Neural cell (in vitro differentiated cells): ENCODE measurements at regions not wholly inside any gene's neighbourhood (a gene's known extent, or its start where the extent isn't known, plus 50 kb on each side); places are given as distances from the start of the nearest gene placed in this dataset.

Experiments
- H2AFZ ChIP-seq: fragments of 200-600, 300-800 bp; sonication (generic), shearing (Covaris generic); 2 replicates; pipeline ENCODE4 v1.6.0; 2014; ENCODE audit warnings: low read depth, mild to moderate bottlenecking, antibody characterized with exemption, low read length, moderate library complexity
- H3F3A ChIP-seq: fragments of 200-600 bp; shearing (Covaris generic); 2 replicates; pipeline ENCODE4 v1.6.1; 2016; ENCODE audit warnings: mild to moderate bottlenecking, moderate library complexity, mixed read lengths, antibody characterized with exemption, low read length; ENCODE audit not compliant: insufficient read depth, poor library complexity, severe bottlenecking
- H3K27ac ChIP-seq: fragments of 200-600, 300-800 bp; sonication (generic), shearing (Covaris generic); 2 replicates; pipeline ENCODE4 v1.5.1; 2014; ENCODE audit warnings: mild to moderate bottlenecking, low read length, moderate library complexity
- H3K27me3 ChIP-seq: fragments of 300-800, 200-600 bp; sonication (generic), shearing (Covaris generic); 2 replicates; pipeline ENCODE4 v1.6.0; 2014; ENCODE audit warnings: mild to moderate bottlenecking, low read depth, low read length, moderate library complexity; ENCODE audit not compliant: insufficient read depth
- H3K36me3 ChIP-seq: fragments of 300-800, 200-600 bp; sonication (generic), shearing (Covaris generic); 2 replicates; pipeline ENCODE4 v1.5.1; 2014; ENCODE audit warnings: mild to moderate bottlenecking, antibody characterized with exemption, low read length, moderate library complexity; ENCODE audit not compliant: insufficient read depth
- H3K4me2 ChIP-seq: fragments of 300-800, 200-600 bp; sonication (generic), shearing (Covaris generic); 2 replicates; pipeline ENCODE4 v1.6.0; 2014; ENCODE audit warnings: mild to moderate bottlenecking, low read length
- H3K4me3 ChIP-seq: fragments of 300-800, 200-600 bp; sonication (generic), shearing (Covaris generic); 2 replicates; pipeline ENCODE4 v1.5.1; 2014; ENCODE audit warnings: mild to moderate bottlenecking, low read length, moderate library complexity
- H3K79me2 ChIP-seq: fragments of 200-600 bp; shearing (Covaris generic); replicated peaks from 2 replicates; pipeline ENCODE4 v1.6.0; 2014; ENCODE audit warnings: mild to moderate bottlenecking, low read length, moderate library complexity; ENCODE audit not compliant: insufficient read depth
- H3K9ac ChIP-seq: fragments of 300-800, 200-600 bp; sonication (generic), shearing (Covaris generic); 2 replicates; pipeline ENCODE4 v1.6.1; 2016; ENCODE audit warnings: mild to moderate bottlenecking, low read length, mixed read lengths
- H3K9me2 ChIP-seq: fragments of 200-600 bp; shearing (Covaris generic); 2 replicates; pipeline ENCODE4 v1.6.1; 2016; ENCODE audit warnings: mild to moderate bottlenecking, low read length, mixed read lengths; ENCODE audit not compliant: insufficient read depth
- H3K9me3 ChIP-seq: fragments of 200-600, 300-800 bp; sonication (generic), shearing (Covaris generic); 2 replicates; pipeline ENCODE4 v1.6.1; 2016; ENCODE audit warnings: mild to moderate bottlenecking, mixed run types, low read length, moderate library complexity, mixed read lengths
- H4K20me1 ChIP-seq: fragments of 200-600 bp; shearing (Covaris generic); 2 replicates; pipeline ENCODE4 v1.6.1; 2016; ENCODE audit warnings: mild to moderate bottlenecking, mixed run types; ENCODE audit not compliant: insufficient read depth
- CTCF ChIP-seq: fragments of 450-650 bp; IDR thresholded peaks from 2 replicates; pipeline ENCODE4 v1.5.1; 2014; ENCODE audit warnings: antibody characterized with exemption, mild to moderate bottlenecking, moderate library complexity; ENCODE audit not compliant: poor library complexity, severe bottlenecking
- EP300 ChIP-seq: fragments of 450-650 bp; conservative IDR thresholded peaks from 2 replicates; pipeline ENCODE4 v1.6.1; 2014; ENCODE audit warnings: antibody characterized with exemption, mild to moderate bottlenecking, moderate library complexity; ENCODE audit not compliant: poor library complexity, severe bottlenecking
- EZH2 ChIP-seq: fragments of 200-600, 300-800 bp; shearing (Covaris generic), sonication (generic); IDR thresholded peaks from 2 replicates; pipeline ENCODE4 v1.6.1; 2014; ENCODE audit warnings: antibody characterized with exemption, low read length, borderline replicate concordance, mild to moderate bottlenecking; ENCODE audit not compliant: insufficient read depth, poor library complexity, severe bottlenecking
- MXI1 ChIP-seq: fragments of 450-650 bp; conservative IDR thresholded peaks from 2 replicates; pipeline ENCODE4 v1.6.1; 2014; ENCODE audit warnings: antibody characterized with exemption, mild to moderate bottlenecking; ENCODE audit not compliant: poor library complexity, severe bottlenecking
- POLR2AphosphoS5 ChIP-seq: IDR thresholded peaks from 2 replicates; pipeline ENCODE4 v1.6.1; 2012
- RAD21 ChIP-seq: fragments of 450-650 bp; conservative IDR thresholded peaks from 2 replicates; pipeline ENCODE4 v1.6.1; 2014; ENCODE audit warnings: antibody characterized with exemption, mild to moderate bottlenecking, moderate library complexity
- SMC3 ChIP-seq: fragments of 450-650 bp; conservative IDR thresholded peaks from 2 replicates; pipeline ENCODE4 v1.6.1; 2014; ENCODE audit warnings: antibody characterized with exemption, mild to moderate bottlenecking, moderate library complexity; ENCODE audit not compliant: poor library complexity
- TAF1 ChIP-seq: IDR thresholded peaks from 2 replicates; pipeline ENCODE4 v1.6.1; 2012; ENCODE audit warnings: low read depth
- TF ChIP-seq, protein P1 (sequence below): IDR thresholded peaks from 2 replicates; pipeline ENCODE4 v1.6.1; 2012; ENCODE audit warnings: borderline replicate concordance

DNA sequence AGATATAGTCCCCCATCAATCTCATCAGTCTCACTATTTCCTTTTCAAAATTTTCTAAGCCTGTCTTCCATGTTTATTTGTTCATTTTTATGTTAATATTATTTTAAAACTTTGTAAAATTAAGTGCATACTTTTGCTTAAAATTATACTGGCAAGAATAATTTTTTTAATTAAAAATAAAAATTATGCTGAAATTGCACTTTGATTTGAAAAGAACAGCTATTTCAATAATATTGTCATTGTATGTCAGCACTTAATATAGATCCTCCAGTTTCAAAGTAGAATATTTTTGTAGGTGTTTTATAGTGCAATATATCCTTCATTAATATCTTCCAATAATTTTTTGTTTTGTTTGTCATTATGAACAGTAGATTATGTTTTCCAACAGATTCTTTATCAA, 99.0 kb upstream of the MAGI2 start:
- no peak overlapping the region for H3K27ac ChIP-seq
- no peak overlapping the region for H3K9ac ChIP-seq
- no peaks in the 10 kb centered on the region for H3K9me2 ChIP-seq
- no peaks in the 10 kb centered on the region for H3K27me3 ChIP-seq
- no peaks in the 10 kb centered on the region for H3K36me3 ChIP-seq
- no peaks in the 10 kb centered on the region for H3F3A ChIP-seq
- no peaks in the 10 kb centered on the region for H3K79me2 ChIP-seq
- H3K9me3 ChIP-seq, result no peaks in the 10 kb centered on the region
- no peak overlapping the region for H3K4me2 ChIP-seq
- H2AFZ ChIP-seq, result no peak overlapping the region
- H3K4me3 ChIP-seq, result no peak overlapping the region
- TF ChIP-seq, protein P1, sequence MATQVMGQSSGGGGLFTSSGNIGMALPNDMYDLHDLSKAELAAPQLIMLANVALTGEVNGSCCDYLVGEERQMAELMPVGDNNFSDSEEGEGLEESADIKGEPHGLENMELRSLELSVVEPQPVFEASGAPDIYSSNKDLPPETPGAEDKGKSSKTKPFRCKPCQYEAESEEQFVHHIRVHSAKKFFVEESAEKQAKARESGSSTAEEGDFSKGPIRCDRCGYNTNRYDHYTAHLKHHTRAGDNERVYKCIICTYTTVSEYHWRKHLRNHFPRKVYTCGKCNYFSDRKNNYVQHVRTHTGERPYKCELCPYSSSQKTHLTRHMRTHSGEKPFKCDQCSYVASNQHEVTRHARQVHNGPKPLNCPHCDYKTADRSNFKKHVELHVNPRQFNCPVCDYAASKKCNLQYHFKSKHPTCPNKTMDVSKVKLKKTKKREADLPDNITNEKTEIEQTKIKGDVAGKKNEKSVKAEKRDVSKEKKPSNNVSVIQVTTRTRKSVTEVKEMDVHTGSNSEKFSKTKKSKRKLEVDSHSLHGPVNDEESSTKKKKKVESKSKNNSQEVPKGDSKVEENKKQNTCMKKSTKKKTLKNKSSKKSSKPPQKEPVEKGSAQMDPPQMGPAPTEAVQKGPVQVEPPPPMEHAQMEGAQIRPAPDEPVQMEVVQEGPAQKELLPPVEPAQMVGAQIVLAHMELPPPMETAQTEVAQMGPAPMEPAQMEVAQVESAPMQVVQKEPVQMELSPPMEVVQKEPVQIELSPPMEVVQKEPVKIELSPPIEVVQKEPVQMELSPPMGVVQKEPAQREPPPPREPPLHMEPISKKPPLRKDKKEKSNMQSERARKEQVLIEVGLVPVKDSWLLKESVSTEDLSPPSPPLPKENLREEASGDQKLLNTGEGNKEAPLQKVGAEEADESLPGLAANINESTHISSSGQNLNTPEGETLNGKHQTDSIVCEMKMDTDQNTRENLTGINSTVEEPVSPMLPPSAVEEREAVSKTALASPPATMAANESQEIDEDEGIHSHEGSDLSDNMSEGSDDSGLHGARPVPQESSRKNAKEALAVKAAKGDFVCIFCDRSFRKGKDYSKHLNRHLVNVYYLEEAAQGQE, result no peak
- TF ChIP-seq RAD21 (no peak), POLR2AphosphoS5 (no peak), SMC3 (no peak), CTCF (no peak), TAF1 (no peak), EZH2 (no peak), MXI1 (no peak)
- no peaks in the 10 kb centered on the region for H4K20me1 ChIP-seq

GRCh38 chr7:79548727-79549126, 95.3 kb upstream of the MAGI2 start:
- Histone ChIP-seq H3K9ac (no peak overlapping the region), H3K9me3 (no peaks in the 10 kb centered on the region), H2AFZ (no peak overlapping the region), H3F3A (no peaks in the 10 kb centered on the region), H3K9me2 (no peaks in the 10 kb centered on the region), H3K36me3 (no peaks in the 10 kb centered on the region), H3K27me3 (no peaks in the 10 kb centered on the region), H3K79me2 (no peaks in the 10 kb centered on the region), H3K4me3 (no peak overlapping the region), H4K20me1 (no peaks in the 10 kb centered on the region), H3K27ac (no peak overlapping the region), H3K4me2 (no peak overlapping the region)
- no peak for TF ChIP-seq CTCF
- TF ChIP-seq, protein P1, result no peak
- no peak for TF ChIP-seq RAD21
- TF ChIP-seq MXI1, result no peak
- no peak for TF ChIP-seq EP300
- TF ChIP-seq EZH2, result no peak
- TF ChIP-seq TAF1, result no peak
- TF ChIP-seq POLR2AphosphoS5, result no peak
- no peak for TF ChIP-seq SMC3
